ENCODE measurements at regions not wholly inside any gene's neighbourhood (a gene's known extent, or its start where the extent isn't known, plus 50 kb on each side); places are given as distances from the start of the nearest gene placed in this dataset.
A peak's percentile ranks its signal among the peaks of the same experiment; 100 is the strongest.

DNA sequence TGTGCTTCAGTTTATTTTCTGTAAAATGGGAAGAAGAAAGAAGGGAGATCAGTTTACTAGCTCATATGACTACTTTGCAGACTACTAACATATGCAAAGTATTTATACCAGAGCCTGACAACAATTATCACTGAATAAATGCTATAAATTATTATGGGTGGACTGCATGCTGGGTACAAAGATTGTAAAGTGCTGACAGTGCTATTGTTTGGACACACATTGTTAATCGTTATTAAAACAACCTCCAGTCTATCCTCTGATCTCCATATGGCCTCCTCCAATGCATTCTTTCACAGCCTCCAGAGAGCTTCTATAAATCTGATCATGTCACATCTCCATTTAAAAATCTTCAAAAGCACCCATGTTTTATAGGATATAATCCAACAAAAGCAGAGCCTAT lies 90.1 kb upstream of the HS3ST1 start:
- Histone ChIP-seq H4K91ac (ENCODE audit: insufficient read depth, low read depth, low read length) (no peak overlapping the region), H2BK5ac (ENCODE audit: low read depth, low read length, poor library complexity, severe bottlenecking) (no peak overlapping the region), H2AFZ (replicated peaks; ENCODE audit: low read length, poor library complexity) (no peak overlapping the region), H2AK5ac (ENCODE audit: low read depth, low read length) (no peak overlapping the region), H3K56ac (ENCODE audit: extremely low read depth, insufficient read depth, low read length) (no peak overlapping the region), H2AK9ac (replicated peaks; ENCODE audit: low read depth, low read length, poor library complexity) (no peak overlapping the region), H3K36me3 (ENCODE audit: control insufficient read depth, insufficient read depth, low read length) (no peaks in the 10 kb centered on the region), H3K18ac (ENCODE audit: low read depth, low read length) (no peak overlapping the region), H3K4me3 (ENCODE audit: insufficient read depth, low read depth, low read length) (no peak overlapping the region), H3K14ac (replicated peaks; ENCODE audit: low read depth, low read length) (no peak overlapping the region), H3K9ac (ENCODE audit: low read depth, low read length) (no peak overlapping the region), H3K4ac (ENCODE audit: low read depth, low read length) (no peak overlapping the region), H4K20me1 (ENCODE audit: insufficient read depth, low read length) (no peaks in the 10 kb centered on the region), H2BK15ac (ENCODE audit: low read depth, low read length) (no peak overlapping the region), H3K23ac (ENCODE audit: low read depth, low read length) (no peak overlapping the region), H3K4me2 (ENCODE audit: low read depth, low read length) (no peak overlapping the region), H3K27me3 (ENCODE audit: control insufficient read depth, insufficient read depth, low read length) (no peaks in the 10 kb centered on the region; the same call in 1 of the 2 replicates), H3K27ac (ENCODE audit: insufficient read depth, low read length) (no peak overlapping the region), H2BK20ac (ENCODE audit: low read depth, low read length) (no peak overlapping the region), H3K9me3 (ENCODE audit: control insufficient read depth, insufficient read depth, low read length) (no peaks in the 10 kb centered on the region), H3K4me1 (ENCODE audit: control insufficient read depth, insufficient read depth, low read length) (no peaks in the 10 kb centered on the region), H4K8ac (ENCODE audit: low read depth in 2 of 2, low read length in 2 of 2) (no peak overlapping the region), H3K79me1 (ENCODE audit: low read depth in 1 of 2, low read length in 2 of 2) (no peaks in the 10 kb centered on the region), H3K9me1 (ENCODE audit: insufficient read depth, low read length) (no peaks in the 10 kb centered on the region), H4K5ac (ENCODE audit: low read depth, low read length) (no peak overlapping the region), H2BK120ac (ENCODE audit: low read depth, low read length) (no peak overlapping the region)
- no TSS peak for BruUV-seq (replicated peaks)
- WGBS, 2 experiments (ENCODE audit: extremely low coverage in 2 of 2, insufficient read length in 1 of 2): no CpG with 5 or more reads among the region's 1 CpG
- dilution Hi-C loops (cut with HindIII; ENCODE audit: low sequenced_read_pairs, unreplicated experiment): no loop called here
- DNase-seq: no peak
- CTCF ChIA-PET: no interaction called here
- no peak for ATAC-seq (ENCODE audit: low read depth)
- TF ChIP-seq, protein P1, sequence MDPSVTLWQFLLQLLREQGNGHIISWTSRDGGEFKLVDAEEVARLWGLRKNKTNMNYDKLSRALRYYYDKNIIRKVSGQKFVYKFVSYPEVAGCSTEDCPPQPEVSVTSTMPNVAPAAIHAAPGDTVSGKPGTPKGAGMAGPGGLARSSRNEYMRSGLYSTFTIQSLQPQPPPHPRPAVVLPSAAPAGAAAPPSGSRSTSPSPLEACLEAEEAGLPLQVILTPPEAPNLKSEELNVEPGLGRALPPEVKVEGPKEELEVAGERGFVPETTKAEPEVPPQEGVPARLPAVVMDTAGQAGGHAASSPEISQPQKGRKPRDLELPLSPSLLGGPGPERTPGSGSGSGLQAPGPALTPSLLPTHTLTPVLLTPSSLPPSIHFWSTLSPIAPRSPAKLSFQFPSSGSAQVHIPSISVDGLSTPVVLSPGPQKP (IDR thresholded peaks at IDR 0.05; ENCODE audit: borderline replicate concordance, low read depth, low read length): no peak
- peak; percentile 86 for TF ChIP-seq MAFK (IDR thresholded peaks at IDR 0.05; ENCODE audit: low read depth, low read length)
- intact Hi-C loops (cut with micrococcal nuclease): no loop called here
- POLR2A ChIA-PET (ENCODE audit: unreplicated experiment): no interaction called here
- in situ Hi-C loops (cut with MboI; ENCODE audit: low sequenced_read_pairs): no loop called here
